ENCODE measurements at regions not wholly inside any gene's neighbourhood (a gene's known extent, or its start where the extent isn't known, plus 50 kb on each side); places are given as distances from the start of the nearest gene placed in this dataset.

GRCh38 chr3:31197941-31198340 is 303.5 kb upstream of the GADL1 start:
- no peak for TF ChIP-seq EZH2 (IDR thresholded peaks at IDR 0.05; ENCODE audit: insufficient read depth, poor library complexity, severe bottlenecking)
- no peak for TF ChIP-seq EZH2phosphoT487 (IDR thresholded peaks at IDR 0.05; ENCODE audit: insufficient read depth, low read depth)

All from GM23248 (cell line).